ENCODE measurements at regions not wholly inside any gene's neighbourhood (a gene's known extent, or its start where the extent isn't known, plus 50 kb on each side); places are given as distances from the start of the nearest gene placed in this dataset.

DNA sequence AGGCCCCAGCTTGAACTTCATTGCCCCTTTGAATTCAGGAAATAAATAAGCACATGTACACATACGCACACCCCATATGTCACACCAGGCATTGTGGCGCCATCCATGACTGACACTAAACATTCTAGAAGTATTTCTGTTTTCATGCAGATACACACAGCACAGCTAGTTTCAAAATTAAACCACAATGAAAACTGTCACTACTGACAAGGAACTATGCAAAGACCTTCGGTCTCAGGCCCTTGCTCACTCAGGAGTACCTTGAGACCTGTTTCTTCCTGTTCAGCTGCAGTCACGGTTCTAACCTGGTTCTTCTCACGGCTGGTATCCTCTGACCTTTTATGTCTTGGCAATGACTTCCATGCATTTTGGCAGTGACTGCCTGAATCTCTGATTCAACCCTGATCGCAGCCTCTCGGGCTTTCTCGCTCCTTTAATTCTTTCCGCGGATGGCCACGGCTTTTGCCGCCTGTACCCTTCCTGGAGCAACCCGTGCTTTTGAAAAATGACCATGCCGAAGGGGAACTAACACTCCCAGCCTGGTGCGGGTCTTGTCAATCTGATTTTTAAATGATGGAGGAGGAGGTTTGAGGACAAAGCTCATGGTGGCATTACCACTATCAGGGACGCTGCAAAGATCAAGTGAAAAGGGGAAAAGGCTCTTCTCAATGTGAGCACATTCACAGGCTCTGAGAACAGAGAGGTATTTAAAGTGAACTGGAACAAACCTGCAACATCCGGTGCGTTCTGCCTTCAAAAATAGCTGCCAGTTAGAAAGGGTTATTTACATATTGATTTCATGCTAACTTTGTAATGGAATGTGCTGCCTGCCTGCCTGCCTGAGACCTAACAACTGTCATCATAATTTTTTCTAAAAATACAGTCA is 384.6 kb downstream of the RRAGC start:
- Histone ChIP-seq H3K4me1 (replicated peaks; ENCODE audit: insufficient read depth) (no peaks in the 10 kb centered on the region), H3K9me3 (ENCODE audit: insufficient read depth, low read depth) (no peaks in the 10 kb centered on the region), H3K27me3 (ENCODE audit: insufficient read depth, low read depth) (peaks cover 57% of the 10 kb centered on the region), H2AFZ (no peak overlapping the region), H3F3A (ENCODE audit: insufficient read depth, low read depth) (no peaks in the 10 kb centered on the region), H3K36me3 (ENCODE audit: low read depth) (no peaks in the 10 kb centered on the region), H3K9me2 (ENCODE audit: insufficient read depth) (no peaks in the 10 kb centered on the region), H3K4me3 (no peak overlapping the region), H3K79me2 (ENCODE audit: low read depth) (no peaks in the 10 kb centered on the region), H4K20me1 (ENCODE audit: insufficient read depth) (no peaks in the 10 kb centered on the region), H3K4me2 (no peak overlapping the region), H3K27ac (no peak overlapping the region)
- ChIA-PET CTCF (interaction anchor here (0.6 kb wide), 1 partner anchor 619 kb away, joined by 8 read pairs; no protein-coding TSS in a partner anchor), POLR2A (ENCODE audit: unreplicated experiment) (no interaction called here)
- no peak for DNase-seq
- intact Hi-C loops (cut with micrococcal nuclease; ENCODE audit: unreplicated experiment), result no loop called here
- no peak for TF ChIP-seq EZH2 (IDR thresholded peaks at IDR 0.05; ENCODE audit: low read depth)
- TF ChIP-seq, protein P1, sequence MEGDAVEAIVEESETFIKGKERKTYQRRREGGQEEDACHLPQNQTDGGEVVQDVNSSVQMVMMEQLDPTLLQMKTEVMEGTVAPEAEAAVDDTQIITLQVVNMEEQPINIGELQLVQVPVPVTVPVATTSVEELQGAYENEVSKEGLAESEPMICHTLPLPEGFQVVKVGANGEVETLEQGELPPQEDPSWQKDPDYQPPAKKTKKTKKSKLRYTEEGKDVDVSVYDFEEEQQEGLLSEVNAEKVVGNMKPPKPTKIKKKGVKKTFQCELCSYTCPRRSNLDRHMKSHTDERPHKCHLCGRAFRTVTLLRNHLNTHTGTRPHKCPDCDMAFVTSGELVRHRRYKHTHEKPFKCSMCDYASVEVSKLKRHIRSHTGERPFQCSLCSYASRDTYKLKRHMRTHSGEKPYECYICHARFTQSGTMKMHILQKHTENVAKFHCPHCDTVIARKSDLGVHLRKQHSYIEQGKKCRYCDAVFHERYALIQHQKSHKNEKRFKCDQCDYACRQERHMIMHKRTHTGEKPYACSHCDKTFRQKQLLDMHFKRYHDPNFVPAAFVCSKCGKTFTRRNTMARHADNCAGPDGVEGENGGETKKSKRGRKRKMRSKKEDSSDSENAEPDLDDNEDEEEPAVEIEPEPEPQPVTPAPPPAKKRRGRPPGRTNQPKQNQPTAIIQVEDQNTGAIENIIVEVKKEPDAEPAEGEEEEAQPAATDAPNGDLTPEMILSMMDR (conservative IDR thresholded peaks at IDR 0.05), result no peak
- BruUV-seq (replicated peaks), result no TSS peak

GRCh38 chr1:38466487-38466886 is 393.1 kb downstream of the RRAGC start:
- TF ChIP-seq, protein P1 (conservative IDR thresholded peaks at IDR 0.05), result no peak
- no peak for TF ChIP-seq EZH2 (IDR thresholded peaks at IDR 0.05; ENCODE audit: low read depth)
- H3F3A ChIP-seq (ENCODE audit: insufficient read depth, low read depth), result no peaks in the 10 kb centered on the region
- POLR2A ChIA-PET (ENCODE audit: unreplicated experiment), result no interaction called here
- no peak overlapping the region for H3K4me3 ChIP-seq
- H4K20me1 ChIP-seq (ENCODE audit: insufficient read depth), result no peaks in the 10 kb centered on the region
- H3K9me3 ChIP-seq (ENCODE audit: insufficient read depth, low read depth), result no peaks in the 10 kb centered on the region
- no peaks in the 10 kb centered on the region for H3K36me3 ChIP-seq (ENCODE audit: low read depth)
- CTCF ChIA-PET, result no interaction called here
- H3K79me2 ChIP-seq (ENCODE audit: low read depth), result no peaks in the 10 kb centered on the region
- no peak overlapping the region for H3K27ac ChIP-seq
- peaks cover 36% of the 10 kb centered on the region for H3K27me3 ChIP-seq (ENCODE audit: insufficient read depth, low read depth)
- no TSS peak for BruUV-seq (replicated peaks)
- H2AFZ ChIP-seq, result no peak overlapping the region
- no peaks in the 10 kb centered on the region for H3K4me1 ChIP-seq (replicated peaks; ENCODE audit: insufficient read depth)
- no peaks in the 10 kb centered on the region for H3K9me2 ChIP-seq (ENCODE audit: insufficient read depth)
- DNase-seq, result no peak
- no peak overlapping the region for H3K4me2 ChIP-seq
- intact Hi-C loops (cut with micrococcal nuclease; ENCODE audit: unreplicated experiment), result no loop called here

DNA sequence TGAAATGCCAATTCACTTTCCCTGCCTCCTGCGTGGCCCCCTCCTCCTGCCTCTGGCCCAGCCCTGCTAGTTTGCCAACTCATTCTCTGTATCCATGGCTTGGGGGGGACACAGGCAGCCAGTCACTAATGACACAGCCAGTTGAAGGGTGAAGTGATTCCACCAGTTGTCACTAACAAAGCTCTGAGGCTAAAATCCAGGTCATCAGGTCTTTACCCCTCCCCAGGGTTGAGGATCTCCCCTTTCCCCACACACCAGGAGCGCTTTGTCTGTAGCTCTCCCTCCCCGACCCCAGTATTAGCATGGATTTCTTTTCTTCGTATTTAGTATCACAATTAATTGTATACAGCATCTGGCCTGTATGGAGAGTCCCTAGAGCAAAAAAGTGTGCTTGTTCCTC is 394.1 kb downstream of the RRAGC start:
- H3K9me2 ChIP-seq (ENCODE audit: insufficient read depth), result no peaks in the 10 kb centered on the region
- ChIA-PET CTCF (no interaction called here), POLR2A (ENCODE audit: unreplicated experiment) (no interaction called here)
- peaks cover 36% of the 10 kb centered on the region for H3K27me3 ChIP-seq (ENCODE audit: insufficient read depth, low read depth)
- no peak overlapping the region for H2AFZ ChIP-seq
- intact Hi-C loops (cut with micrococcal nuclease; ENCODE audit: unreplicated experiment), result no loop called here
- H4K20me1 ChIP-seq (ENCODE audit: insufficient read depth), result no peaks in the 10 kb centered on the region
- H3K27ac ChIP-seq, result no peak overlapping the region
- no peaks in the 10 kb centered on the region for H3K9me3 ChIP-seq (ENCODE audit: insufficient read depth, low read depth)
- H3K4me3 ChIP-seq, result no peak overlapping the region
- H3K79me2 ChIP-seq (ENCODE audit: low read depth), result no peaks in the 10 kb centered on the region
- no peak for TF ChIP-seq EZH2 (IDR thresholded peaks at IDR 0.05; ENCODE audit: low read depth)
- TF ChIP-seq, protein P1 (conservative IDR thresholded peaks at IDR 0.05), result no peak
- DNase-seq, result no peak
- no peaks in the 10 kb centered on the region for H3F3A ChIP-seq (ENCODE audit: insufficient read depth, low read depth)
- no peaks in the 10 kb centered on the region for H3K36me3 ChIP-seq (ENCODE audit: low read depth)
- no TSS peak for BruUV-seq (replicated peaks)
- no peak overlapping the region for H3K4me2 ChIP-seq
- no peaks in the 10 kb centered on the region for H3K4me1 ChIP-seq (replicated peaks; ENCODE audit: insufficient read depth)

Measured in PC-9 (cell line).